Omental fat pad (tissue), 3 donors: ENCODE measurements at regions not wholly inside any gene's neighbourhood (a gene's known extent, or its start where the extent isn't known, plus 50 kb on each side); places are given as distances from the start of the nearest gene placed in this dataset.

Experiments used
- ATAC-seq: fragments of 150-250 bp; one replicate; pipeline ENCODE4 v1.9.1; 2016; ENCODE audit warnings: mild to moderate bottlenecking, moderate library complexity; ENCODE audit not compliant: low FRiP score
- DNase-seq: peaks from one replicate; pipeline ENCODE4 v3.0.0-alpha.2; 2019; ENCODE audit warnings: low spot score
- CTCF ChIP-seq, 3 donors: fragments of 450-650 bp; IDR thresholded peaks; one replicate each; pipeline ENCODE4 v1.5.1; 2016 to 2017; ENCODE audit warnings: antibody characterized with exemption in 3 of 3, mild to moderate bottlenecking in 3 of 3, moderate library complexity in 2 of 3

GRCh38 chr18:38318416-38318815, 752.8 kb upstream of the CELF4 start:
- no peak for ATAC-seq
- TF ChIP-seq CTCF (IDR thresholded peaks at IDR 0.05) = no peak
- no peak for DNase-seq

GRCh38 chr18:38313831-38314230, 748.2 kb upstream of the CELF4 start:
- DNase-seq = no peak
- no peak for TF ChIP-seq CTCF (IDR thresholded peaks at IDR 0.05)
- ATAC-seq = no peak

- DNase-seq = no peak
These were observed 746.9 kb upstream of the CELF4 start for GRCh38 chr18:38312532-38312931.

GRCh38 chr18:38310936-38311335, 745.3 kb upstream of the CELF4 start:
- no peak for TF ChIP-seq CTCF (IDR thresholded peaks at IDR 0.05)
- DNase-seq (no peak), ATAC-seq (no peak)

More at GRCh38 chr18:38312532-38312931, 746.9 kb upstream of the CELF4 start:
- no peak for TF ChIP-seq CTCF (IDR thresholded peaks at IDR 0.05)
- ATAC-seq = no peak

GRCh38 chr18:38307914-38308313, 742.3 kb upstream of the CELF4 start:
- no peak for TF ChIP-seq CTCF (IDR thresholded peaks at IDR 0.05)
- ATAC-seq (no peak), DNase-seq (no peak)

GRCh38 chr18:38305961-38306360, 740.4 kb upstream of the CELF4 start:
- DNase-seq (no peak), ATAC-seq (no peak)
- TF ChIP-seq CTCF (IDR thresholded peaks at IDR 0.05) = no peak

- no peak for TF ChIP-seq CTCF (IDR thresholded peaks at IDR 0.05)
- ATAC-seq = no peak
- DNase-seq = no peak
These were observed 736.0 kb upstream of the CELF4 start for GRCh38 chr18:38301621-38302020.
